KMS-11 (cell line): ENCODE measurements at regions not wholly inside any gene's neighbourhood (a gene's known extent, or its start where the extent isn't known, plus 50 kb on each side); places are given as distances from the start of the nearest gene placed in this dataset.
"Not testable (repeated sequence)": the region's sequence is repeated elsewhere in the genome, so short reads cannot be mapped to it uniquely, and the experiment has no call there.

Source experiments
- H2AFZ ChIP-seq: fragments of 200-600 bp; sonication (generic); 2 replicates; pipeline ENCODE4 v1.6.1; 2016; ENCODE audit warnings: antibody characterized with exemption, mixed run types, low read depth
- H3K27ac ChIP-seq: fragments of 200-600 bp; sonication (generic); 2 replicates; pipeline ENCODE4 v1.6.1; 2016; ENCODE audit warnings: mild to moderate bottlenecking, mixed run types
- H3K27me3 ChIP-seq: fragments of 200-600 bp; sonication (generic); 2 replicates; pipeline ENCODE4 v1.6.1; 2017; ENCODE audit warnings: mild to moderate bottlenecking, low read depth, mixed run types, moderate library complexity; ENCODE audit not compliant: insufficient read depth
- H3K36me3 ChIP-seq: fragments of 200-600 bp; sonication (generic); 2 replicates; pipeline ENCODE4 v1.6.1; 2017; ENCODE audit warnings: mild to moderate bottlenecking, mixed run types; ENCODE audit not compliant: insufficient read depth
- H3K4me1 ChIP-seq: fragments of 200-600 bp; sonication (generic); 2 replicates; pipeline ENCODE4 v1.6.1; 2016; ENCODE audit warnings: mild to moderate bottlenecking, low read depth, mixed run types; ENCODE audit not compliant: poor library complexity, severe bottlenecking
- H3K4me2 ChIP-seq: fragments of 200-600 bp; sonication (generic); 2 replicates; pipeline ENCODE4 v1.7.0; 2016; ENCODE audit warnings: mild to moderate bottlenecking, mixed run types
- H3K4me3 ChIP-seq: fragments of 200-600 bp; sonication (generic); IDR thresholded peaks from 2 replicates; pipeline ENCODE4 v1.6.1; 2017; ENCODE audit warnings: low read depth, low read length, mixed read lengths; ENCODE audit not compliant: insufficient read depth
- H3K79me2 ChIP-seq: fragments of 200-600 bp; sonication (generic); 2 replicates; pipeline ENCODE4 v1.6.1; 2016; ENCODE audit warnings: low read depth, mixed run types; ENCODE audit not compliant: insufficient read depth
- H3K9ac ChIP-seq: fragments of 200-600 bp; sonication (generic); 2 replicates; pipeline ENCODE4 v1.6.1; 2016; ENCODE audit warnings: mild to moderate bottlenecking, mixed run types
- H4K20me1 ChIP-seq: fragments of 200-600 bp; sonication (generic); 2 replicates; pipeline ENCODE4 v1.6.1; 2016; ENCODE audit warnings: mild to moderate bottlenecking, mixed run types; ENCODE audit not compliant: insufficient read depth
- CTCF ChIP-seq: fragments of 200-600 bp; sonication (generic); conservative IDR thresholded peaks from 2 replicates; pipeline ENCODE4 v1.6.1; 2017; ENCODE audit warnings: low read depth, mild to moderate bottlenecking, antibody characterized with exemption, low read length, moderate library complexity, mixed read lengths

GRCh38 chrX:118239913-118240698 is 105.8 kb upstream of the WDR44 start:
- no peaks in the 10 kb centered on the region for H3K79me2 ChIP-seq
- H3K9ac ChIP-seq = no peak overlapping the region
- no peaks in the 10 kb centered on the region for H3K36me3 ChIP-seq
- H3K4me2 ChIP-seq = no peak overlapping the region
- no peaks in the 10 kb centered on the region for H3K4me1 ChIP-seq
- TF ChIP-seq CTCF = no peak
- no peaks in the 10 kb centered on the region for H3K27me3 ChIP-seq
- H3K27ac ChIP-seq = no peak overlapping the region
- no peaks in the 10 kb centered on the region for H4K20me1 ChIP-seq
- H2AFZ ChIP-seq = no peak overlapping the region
- H3K4me3 ChIP-seq = no peak overlapping the region

GRCh38 chrX:118246961-118247360 is 98.9 kb upstream of the WDR44 start:
- H4K20me1 ChIP-seq, H3K4me3 ChIP-seq, H3K4me1 ChIP-seq, H3K27me3 ChIP-seq, H3K9ac ChIP-seq, H3K27ac ChIP-seq, H3K4me2 ChIP-seq, H3K79me2 ChIP-seq, H2AFZ ChIP-seq, H3K36me3 ChIP-seq: not testable (repeated sequence)

- H2AFZ ChIP-seq = no peak overlapping the region
- H3K27me3 ChIP-seq = no peaks in the 10 kb centered on the region
- no peaks in the 10 kb centered on the region for H4K20me1 ChIP-seq
- no peak overlapping the region for H3K4me3 ChIP-seq
- TF ChIP-seq CTCF = no peak
- no peaks in the 10 kb centered on the region for H3K79me2 ChIP-seq
- H3K9ac ChIP-seq = no peak overlapping the region
- H3K27ac ChIP-seq = no peak overlapping the region
- no peak overlapping the region for H3K4me2 ChIP-seq
- H3K36me3 ChIP-seq = no peaks in the 10 kb centered on the region
- H3K4me1 ChIP-seq = peaks cover 6% of the 10 kb centered on the region
Observed at GRCh38 chrX:118249146-118249545, 96.8 kb upstream of the WDR44 start.

- Histone ChIP-seq H3K4me2 (no peak overlapping the region), H3K9ac (no peak overlapping the region)
Observed at GRCh38 chrX:118250445-118250844, 95.5 kb upstream of the WDR44 start.

More at GRCh38 chrX:118250445-118250844, 95.5 kb upstream of the WDR44 start:
- Histone ChIP-seq H3K36me3 (no peaks in the 10 kb centered on the region), H3K79me2 (no peaks in the 10 kb centered on the region), H2AFZ (no peak overlapping the region), H3K4me3 (no peak overlapping the region), H4K20me1 (no peaks in the 10 kb centered on the region), H3K27me3 (no peaks in the 10 kb centered on the region), H3K4me1 (peaks cover 6% of the 10 kb centered on the region), H3K27ac (no peak overlapping the region)
- TF ChIP-seq CTCF = no peak
